Ishikawa (cell line): ENCODE measurements at regions not wholly inside any gene's neighbourhood (a gene's known extent, or its start where the extent isn't known, plus 50 kb on each side); places are given as distances from the start of the nearest gene placed in this dataset.

ENCODE experiments used
- CREB1 ChIP-seq: IDR thresholded peaks from 2 replicates; pipeline ENCODE4 v1.6.1; 2012; ENCODE audit warnings: low read depth
- EP300 ChIP-seq: IDR thresholded peaks from 2 replicates; pipeline ENCODE4 v1.6.1; 2012; ENCODE audit warnings: borderline replicate concordance
- MAX ChIP-seq: IDR thresholded peaks from 2 replicates; pipeline ENCODE4 v1.6.1; 2012
- NFIC ChIP-seq: IDR thresholded peaks from 2 replicates; pipeline ENCODE4 v1.6.1; 2012

- TF ChIP-seq NFIC (no peak), EP300 (no peak), CREB1 (no peak), MAX (no peak)
These were observed 540.7 kb downstream of the BCKDHB start for GRCh38 chr6:80647156-80647555.
